ENCODE measurements at regions not wholly inside any gene's neighbourhood (a gene's known extent, or its start where the extent isn't known, plus 50 kb on each side); places are given as distances from the start of the nearest gene placed in this dataset.
"Not testable (repeated sequence)": the region's sequence is repeated elsewhere in the genome, so short reads cannot be mapped to it uniquely, and the experiment has no call there.

DNA sequence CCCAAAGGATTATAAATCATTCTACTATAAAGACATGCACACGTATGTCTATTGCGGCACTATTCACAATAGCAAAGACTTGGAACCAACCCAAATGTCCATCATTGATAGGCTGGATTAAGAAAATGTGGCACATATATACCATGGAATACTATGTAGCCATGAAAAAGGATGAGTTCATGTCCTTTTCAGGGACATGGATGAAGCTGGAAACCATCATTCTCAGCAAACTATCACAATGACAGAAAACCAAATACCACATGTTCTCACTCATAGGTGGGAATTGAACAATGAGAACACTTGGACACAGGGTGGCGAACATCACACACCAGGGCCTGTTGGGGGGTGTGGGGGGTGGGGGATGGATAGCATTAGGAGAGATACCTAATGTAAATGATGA lies 273.8 kb downstream of the DEPDC1B start:
- H3K27ac Mint-ChIP-seq; intact Hi-C loops (cut with micrococcal nuclease); DNase-seq; H3K4me1 Mint-ChIP-seq; H3K4me3 Mint-ChIP-seq; H3K36me3 Mint-ChIP-seq (ENCODE audit: low read depth); H3K9me3 Mint-ChIP-seq; H3K27me3 Mint-ChIP-seq: not testable (repeated sequence)

- H3K27ac Mint-ChIP-seq; H3K9me3 Mint-ChIP-seq; H3K4me3 Mint-ChIP-seq; intact Hi-C loops (cut with micrococcal nuclease); DNase-seq; H3K4me1 Mint-ChIP-seq; H3K36me3 Mint-ChIP-seq (ENCODE audit: low read depth); H3K27me3 Mint-ChIP-seq: not testable (repeated sequence)
Measured at GRCh38 chr5:60420773-60421172, 279.2 kb downstream of the DEPDC1B start.

GRCh38 chr5:60417500-60418181 lies 282.3 kb downstream of the DEPDC1B start:
- no peaks in the 10 kb centered on the region for H3K36me3 Mint-ChIP-seq (ENCODE audit: low read depth)
- no peak overlapping the region for H3K4me3 Mint-ChIP-seq
- intact Hi-C loops (cut with micrococcal nuclease): no loop called here
- H3K9me3 Mint-ChIP-seq: no peaks in the 10 kb centered on the region
- H3K27ac Mint-ChIP-seq: no peak overlapping the region
- no peaks in the 10 kb centered on the region for H3K27me3 Mint-ChIP-seq
- DNase-seq: no peak
- peaks cover 3% of the 10 kb centered on the region for H3K4me1 Mint-ChIP-seq

DNA sequence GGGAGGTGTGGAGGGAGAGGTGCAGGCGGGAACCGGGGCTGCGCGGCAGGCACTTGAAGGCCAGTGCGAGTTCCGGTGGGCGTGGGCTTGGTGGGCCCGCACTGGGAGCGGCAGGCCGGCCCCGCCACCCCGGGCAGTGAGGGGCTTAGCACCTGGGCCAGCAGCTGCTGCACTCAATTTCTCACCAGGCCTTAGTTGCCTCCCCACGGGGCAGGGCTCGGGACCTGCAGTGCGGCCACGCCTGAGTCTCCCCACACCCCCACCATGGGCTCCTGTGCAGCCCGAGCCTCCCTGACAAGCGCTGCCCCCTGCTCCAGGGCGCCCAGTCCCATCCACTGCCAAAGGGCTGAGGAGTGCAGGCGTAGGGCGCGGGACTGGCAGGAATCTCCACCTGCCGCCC lies 284.5 kb downstream of the DEPDC1B start:
- no peaks in the 10 kb centered on the region for H3K27me3 Mint-ChIP-seq
- H3K9me3 Mint-ChIP-seq: no peaks in the 10 kb centered on the region
- no peak overlapping the region for H3K4me3 Mint-ChIP-seq
- no peak for DNase-seq
- no peak overlapping the region for H3K27ac Mint-ChIP-seq
- no peaks in the 10 kb centered on the region for H3K36me3 Mint-ChIP-seq (ENCODE audit: low read depth)
- intact Hi-C loops (cut with micrococcal nuclease): no loop called here
- peaks cover 3% of the 10 kb centered on the region for H3K4me1 Mint-ChIP-seq

GRCh38 chr5:60410427-60410826 lies 289.5 kb downstream of the DEPDC1B start:
- Mint-ChIP-seq H3K36me3 (ENCODE audit: low read depth) (no peaks in the 10 kb centered on the region), H3K4me1 (no peaks in the 10 kb centered on the region), H3K27me3 (no peaks in the 10 kb centered on the region), H3K9me3 (no peaks in the 10 kb centered on the region), H3K27ac (no peak overlapping the region), H3K4me3 (no peak overlapping the region)
- no peak for DNase-seq
- intact Hi-C loops (cut with micrococcal nuclease): no loop called here

DNA sequence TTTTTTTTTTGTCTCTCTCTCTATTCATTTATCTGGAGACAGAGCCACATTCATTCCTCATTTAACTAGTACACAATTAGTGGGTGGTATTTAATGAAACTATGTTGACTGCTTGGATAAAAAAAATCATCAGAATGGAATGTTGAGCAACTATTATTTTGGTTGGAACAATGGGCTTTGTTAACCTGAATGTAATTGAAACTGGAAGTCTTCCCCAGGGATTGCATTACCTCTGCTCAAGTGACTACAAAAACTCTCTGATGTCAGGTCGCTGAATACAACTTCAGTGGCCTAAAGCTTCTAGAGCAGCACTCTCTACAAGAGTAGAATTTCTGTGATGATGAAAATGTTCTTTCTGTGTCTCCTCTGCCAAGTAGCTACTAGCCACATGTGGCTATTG lies 295.8 kb downstream of the DEPDC1B start:
- Mint-ChIP-seq H3K36me3 (ENCODE audit: low read depth) (no peaks in the 10 kb centered on the region), H3K27me3 (no peaks in the 10 kb centered on the region), H3K4me1 (no peaks in the 10 kb centered on the region), H3K4me3 (no peak overlapping the region), H3K27ac (no peak overlapping the region), H3K9me3 (no peaks in the 10 kb centered on the region)
- no peak for DNase-seq
- intact Hi-C loops (cut with micrococcal nuclease): no loop called here

DNA sequence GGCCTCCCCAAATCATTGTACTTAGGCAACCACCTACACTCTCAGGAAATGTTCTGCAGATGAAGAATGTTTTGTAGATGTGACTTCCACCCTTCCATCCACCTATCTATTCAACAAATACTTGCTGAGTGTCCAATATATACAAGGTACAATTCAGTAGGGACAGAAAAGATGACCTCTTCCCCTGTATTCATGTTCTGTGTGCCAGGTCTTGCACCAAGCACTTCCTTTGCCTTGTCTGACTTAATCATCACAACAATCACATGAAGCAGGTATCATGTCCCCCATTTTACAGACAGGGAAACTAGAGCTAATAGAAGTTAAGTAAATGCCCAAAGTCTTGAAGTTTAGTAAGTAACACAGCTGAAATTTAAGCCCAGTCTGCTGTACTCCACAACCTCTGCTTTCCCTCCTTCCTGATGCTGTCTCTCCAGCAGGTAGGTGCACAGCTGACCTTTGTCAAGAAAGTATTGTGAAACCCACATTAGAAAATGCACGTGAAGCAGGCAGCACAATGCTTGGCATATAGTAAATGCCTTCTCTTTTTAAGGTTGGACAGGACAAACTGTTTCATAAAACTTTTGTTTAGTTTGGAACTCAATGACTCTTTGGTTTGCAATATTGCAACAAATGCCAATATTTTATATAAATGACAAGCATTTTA lies 296.5 kb downstream of the DEPDC1B start:
- Mint-ChIP-seq H3K4me1 (no peaks in the 10 kb centered on the region), H3K27me3 (no peaks in the 10 kb centered on the region), H3K4me3 (no peak overlapping the region), H3K27ac (no peak overlapping the region), H3K36me3 (ENCODE audit: low read depth) (no peaks in the 10 kb centered on the region), H3K9me3 (no peaks in the 10 kb centered on the region)
- intact Hi-C loops (cut with micrococcal nuclease): no loop called here
- DNase-seq: no peak

GRCh38 chr5:60402161-60402785 lies 297.7 kb downstream of the DEPDC1B start:
- intact Hi-C loops (cut with micrococcal nuclease): no loop called here
- Mint-ChIP-seq H3K27ac (no peak overlapping the region), H3K9me3 (no peaks in the 10 kb centered on the region), H3K4me1 (no peaks in the 10 kb centered on the region), H3K27me3 (no peaks in the 10 kb centered on the region), H3K4me3 (no peak overlapping the region), H3K36me3 (ENCODE audit: low read depth) (no peaks in the 10 kb centered on the region)
- no peak for DNase-seq

DNA sequence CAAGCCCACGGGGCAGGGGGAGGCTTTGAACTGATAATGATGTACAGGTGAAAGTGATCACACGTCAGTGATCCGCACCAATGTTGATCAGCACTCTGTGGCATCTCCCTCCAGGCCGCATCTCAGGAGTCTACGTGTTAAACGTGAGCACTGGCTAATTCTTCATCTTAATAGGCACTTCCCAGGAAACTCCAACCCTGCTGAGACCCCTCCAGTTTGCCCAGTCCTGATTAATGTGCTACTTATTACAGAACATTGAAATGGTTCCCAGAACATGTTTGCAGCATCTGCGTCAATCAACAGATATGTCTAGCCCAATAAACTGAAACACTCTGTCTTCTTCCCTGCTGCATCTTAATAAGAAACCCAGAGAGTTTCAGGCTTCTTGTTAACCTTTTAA lies 298.4 kb downstream of the DEPDC1B start:
- H3K27ac Mint-ChIP-seq: no peak overlapping the region
- H3K4me3 Mint-ChIP-seq: no peak overlapping the region
- no peak for DNase-seq
- H3K9me3 Mint-ChIP-seq: no peaks in the 10 kb centered on the region
- H3K36me3 Mint-ChIP-seq (ENCODE audit: low read depth): no peaks in the 10 kb centered on the region
- intact Hi-C loops (cut with micrococcal nuclease): no loop called here
- no peaks in the 10 kb centered on the region for H3K27me3 Mint-ChIP-seq
- no peaks in the 10 kb centered on the region for H3K4me1 Mint-ChIP-seq

DNA sequence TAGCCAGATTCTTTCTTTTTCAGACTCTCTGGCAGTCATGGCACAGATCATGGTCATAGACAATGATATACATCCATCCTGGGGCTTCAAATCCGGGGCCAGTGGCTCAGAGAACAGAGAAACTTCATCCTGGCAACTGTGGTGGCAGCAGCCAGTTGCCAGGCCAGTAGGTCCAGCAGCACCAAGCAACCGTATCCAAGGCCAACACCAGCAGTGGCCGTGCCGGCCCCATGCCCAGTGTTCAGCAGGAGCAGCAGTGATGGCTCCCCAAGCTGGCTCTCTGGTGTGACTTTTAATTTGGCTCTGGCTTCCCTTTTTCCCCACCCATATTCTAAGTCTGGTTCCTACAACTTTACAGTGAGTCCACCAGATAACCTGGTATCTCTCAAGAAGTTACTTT lies 300.5 kb downstream of the DEPDC1B start:
- no peaks in the 10 kb centered on the region for H3K36me3 Mint-ChIP-seq (ENCODE audit: low read depth)
- H3K9me3 Mint-ChIP-seq: no peaks in the 10 kb centered on the region
- no peak for DNase-seq
- H3K27ac Mint-ChIP-seq: no peak overlapping the region
- no peaks in the 10 kb centered on the region for H3K27me3 Mint-ChIP-seq
- no peak overlapping the region for H3K4me3 Mint-ChIP-seq
- no peaks in the 10 kb centered on the region for H3K4me1 Mint-ChIP-seq
- intact Hi-C loops (cut with micrococcal nuclease): no loop called here

- Mint-ChIP-seq H3K4me3 (no peak overlapping the region), H3K9me3 (no peaks in the 10 kb centered on the region), H3K27me3 (no peaks in the 10 kb centered on the region), H3K4me1 (no peaks in the 10 kb centered on the region), H3K36me3 (ENCODE audit: low read depth) (no peaks in the 10 kb centered on the region), H3K27ac (no peak overlapping the region)
- DNase-seq: no peak
- intact Hi-C loops (cut with micrococcal nuclease): no loop called here
Measured at GRCh38 chr5:60395712-60396329, 304.1 kb downstream of the DEPDC1B start.

DNA sequence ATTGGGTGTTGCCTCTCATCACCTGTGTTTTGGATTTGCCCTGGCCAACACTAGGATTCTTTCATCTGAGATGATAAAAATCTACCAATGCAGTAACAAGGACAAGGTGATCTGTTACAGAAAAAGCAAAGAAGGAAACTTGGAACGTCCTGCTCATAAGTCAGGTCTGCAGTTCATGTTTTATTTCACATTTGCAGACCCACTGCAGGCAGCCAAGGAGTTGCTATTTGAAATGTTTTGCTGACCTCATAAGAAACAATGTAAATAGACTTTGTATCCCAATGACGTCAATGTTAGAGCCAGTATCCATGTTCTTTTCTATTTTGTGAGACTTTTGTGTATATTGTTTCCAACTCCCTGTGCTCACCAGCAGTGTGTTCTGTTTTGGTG lies 312.9 kb downstream of the DEPDC1B start:
- Mint-ChIP-seq H3K27ac (no peak overlapping the region), H3K4me3 (no peak overlapping the region), H3K9me3 (no peaks in the 10 kb centered on the region), H3K36me3 (ENCODE audit: low read depth) (no peaks in the 10 kb centered on the region), H3K27me3 (no peaks in the 10 kb centered on the region), H3K4me1 (no peaks in the 10 kb centered on the region)
- intact Hi-C loops (cut with micrococcal nuclease): loop anchor here (10.0 kb wide), 1 partner anchor 572 kb away; no protein-coding TSS in a partner anchor
- no peak for DNase-seq

DNA sequence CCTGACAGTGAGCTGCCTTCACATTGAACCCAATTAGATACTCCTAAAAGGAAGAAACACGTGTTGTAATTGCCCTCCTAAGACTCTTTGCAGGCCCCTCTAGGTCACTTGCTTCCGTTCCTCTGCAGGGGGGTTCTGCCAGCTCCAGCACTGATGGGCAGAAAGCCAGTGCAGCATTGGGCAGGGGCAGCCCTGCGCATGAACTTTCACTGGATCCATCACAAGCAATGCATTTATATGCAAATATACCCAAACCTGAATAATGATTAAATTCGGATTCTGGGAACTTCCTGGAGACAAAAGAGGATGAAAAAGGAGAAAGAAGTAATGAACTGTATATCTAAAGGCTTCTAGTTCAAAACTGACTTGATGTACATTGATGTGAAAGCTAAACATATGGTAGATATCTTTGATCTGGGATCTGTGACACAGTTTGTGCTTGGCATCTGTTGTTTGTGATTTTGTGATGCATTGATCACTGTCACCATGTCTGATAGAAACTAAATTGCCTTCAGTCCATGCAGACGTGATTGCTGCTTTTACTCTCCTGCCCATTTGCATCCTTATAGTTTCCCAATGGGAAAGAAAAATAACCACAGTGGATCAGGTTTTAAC lies 313.4 kb downstream of the DEPDC1B start:
- no peaks in the 10 kb centered on the region for H3K4me1 Mint-ChIP-seq
- H3K4me3 Mint-ChIP-seq: no peak overlapping the region
- H3K9me3 Mint-ChIP-seq: no peaks in the 10 kb centered on the region
- H3K36me3 Mint-ChIP-seq (ENCODE audit: low read depth): no peaks in the 10 kb centered on the region
- no peak overlapping the region for H3K27ac Mint-ChIP-seq
- DNase-seq: no peak
- H3K27me3 Mint-ChIP-seq: no peaks in the 10 kb centered on the region
- intact Hi-C loops (cut with micrococcal nuclease): loop anchor here (10.0 kb wide), 1 partner anchor 572 kb away; no protein-coding TSS in a partner anchor

DNA sequence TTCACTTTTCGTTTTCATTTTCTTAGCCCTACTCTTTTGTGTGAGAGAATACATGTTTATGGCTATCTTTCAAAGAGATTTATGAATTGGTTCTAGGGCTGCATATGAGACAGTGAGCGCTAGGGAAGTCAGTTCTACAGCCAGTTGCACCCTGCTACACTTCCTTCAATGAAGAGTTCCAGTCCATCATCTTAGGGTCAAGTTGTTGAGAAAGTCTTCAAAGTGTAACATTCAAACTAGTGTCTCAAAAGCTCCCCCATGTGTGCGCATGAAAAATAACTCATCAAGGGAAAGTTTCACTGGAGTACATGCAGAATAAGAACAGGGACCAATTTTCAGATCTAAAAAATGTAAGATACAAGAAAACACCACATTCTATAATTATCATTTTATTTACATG lies 317.2 kb downstream of the DEPDC1B start:
- intact Hi-C loops (cut with micrococcal nuclease): loop anchor here (10.0 kb wide), 1 partner anchor 568 kb away; no protein-coding TSS in a partner anchor
- H3K4me3 Mint-ChIP-seq: no peak overlapping the region
- H3K27me3 Mint-ChIP-seq: no peaks in the 10 kb centered on the region
- no peaks in the 10 kb centered on the region for H3K4me1 Mint-ChIP-seq
- H3K36me3 Mint-ChIP-seq (ENCODE audit: low read depth): no peaks in the 10 kb centered on the region
- DNase-seq: no peak
- no peak overlapping the region for H3K27ac Mint-ChIP-seq
- H3K9me3 Mint-ChIP-seq: no peaks in the 10 kb centered on the region

All from activated CD4-positive, alpha-beta T cell treated with anti-CD3 and anti-CD28 coated beads, Interleukin-2, amount 10 ng/mL, durations not matched to agents 24 days and 14 days (primary cell).